CD4-positive, alpha-beta T cell treated with Interleukin-15 for 1 hour (primary cell): ENCODE measurements at regions not wholly inside any gene's neighbourhood (a gene's known extent, or its start where the extent isn't known, plus 50 kb on each side); places are given as distances from the start of the nearest gene placed in this dataset.

ENCODE experiments used
- DNase-seq: peaks from one replicate; pipeline ENCODE4 v3.0.0-alpha.2; 2020

DNA sequence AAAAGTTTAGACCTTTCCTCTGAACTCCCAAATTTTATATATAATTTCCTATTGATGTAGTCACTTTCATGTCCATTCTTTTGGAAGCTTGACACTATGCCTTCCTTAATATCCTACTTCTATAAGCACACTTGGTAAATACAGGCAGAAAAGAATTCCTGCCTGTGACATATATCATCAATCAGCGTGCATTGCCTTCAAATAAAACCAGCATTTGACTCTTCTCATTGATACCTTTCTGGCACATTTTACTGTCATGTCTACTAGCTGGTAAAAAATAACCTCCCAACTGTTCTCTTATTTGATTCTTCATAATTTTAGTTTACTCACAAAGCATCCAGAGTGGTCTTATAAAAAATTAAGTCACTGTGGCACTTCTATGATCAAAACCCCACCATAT, 693.5 kb downstream of the CBLN2 start:
- no peak for DNase-seq

DNA sequence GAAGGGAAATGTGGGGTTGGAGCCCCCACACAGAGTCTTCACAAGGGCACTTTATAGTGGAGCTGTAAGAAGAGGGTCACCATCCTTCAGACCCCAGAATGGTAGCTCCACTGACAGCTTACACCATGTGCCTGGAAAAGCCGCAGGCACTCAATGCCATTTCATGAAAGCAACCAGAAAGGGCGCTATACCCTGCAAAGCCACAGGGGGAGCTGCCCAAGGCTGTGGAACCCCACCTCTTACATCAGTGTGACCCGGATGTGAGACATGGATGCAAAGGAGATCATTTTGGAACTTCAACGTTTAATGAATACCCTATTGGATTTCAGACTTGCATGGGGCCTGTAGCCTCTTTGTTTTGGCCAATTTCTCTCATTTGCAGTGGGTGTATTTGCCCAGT, 694.7 kb downstream of the CBLN2 start:
- DNase-seq = no peak

DNA sequence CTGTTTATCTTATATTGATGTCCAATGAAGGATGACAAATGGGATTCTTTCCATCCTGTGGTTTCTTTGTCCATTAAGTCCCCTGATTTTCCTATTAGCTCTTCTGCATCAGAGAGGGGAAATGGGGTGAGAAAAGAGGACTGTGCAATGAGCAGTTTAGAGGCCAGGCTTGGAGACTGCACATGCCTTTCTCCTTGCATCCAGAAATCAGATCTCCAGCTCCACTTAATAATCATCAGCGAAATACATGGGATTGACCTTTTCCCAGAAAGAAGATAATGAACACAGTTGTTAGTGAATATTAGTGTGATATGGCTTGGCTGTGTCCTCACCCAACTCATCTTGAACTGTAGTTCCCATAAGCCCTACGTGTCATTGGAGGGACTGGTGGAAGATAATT, 697.4 kb downstream of the CBLN2 start:
- DNase-seq = no peak

DNA sequence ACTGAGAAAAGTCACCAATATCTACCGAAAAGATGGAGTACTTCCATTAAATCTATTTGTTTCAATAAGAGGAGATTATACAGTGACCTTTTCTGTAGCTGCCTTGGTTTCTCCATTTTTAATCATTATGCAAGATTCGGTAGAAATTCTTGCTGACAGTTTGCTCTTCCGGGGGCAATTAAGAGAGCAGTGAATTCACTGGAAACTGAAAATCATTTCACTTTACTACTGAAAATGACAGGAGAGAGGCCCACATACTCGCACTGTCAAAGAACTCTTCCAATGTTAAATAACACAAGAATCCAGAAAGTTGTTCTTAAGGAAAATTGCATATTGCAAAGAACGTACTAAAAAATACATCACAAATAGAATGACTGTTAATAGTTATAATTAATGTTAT, 699.3 kb downstream of the CBLN2 start:
- DNase-seq = no peak

DNA sequence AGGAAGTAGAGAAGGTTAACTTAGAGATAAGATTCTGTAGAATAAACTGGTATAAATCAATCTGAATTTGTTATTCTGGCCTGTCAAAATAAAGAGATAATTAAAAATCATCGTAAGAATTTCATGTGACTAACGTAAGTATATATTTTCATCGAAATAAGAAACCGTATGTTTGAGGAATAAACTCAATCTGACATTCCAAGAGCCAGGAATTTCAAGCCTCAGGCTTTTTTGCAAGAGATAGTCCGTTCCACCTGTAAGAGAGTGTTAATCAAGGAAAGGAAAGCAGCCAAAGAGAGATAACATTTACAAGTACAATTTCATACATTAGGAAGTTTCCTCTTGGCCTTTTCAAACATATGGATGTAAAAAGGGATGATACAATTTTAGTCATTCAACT, 701.5 kb downstream of the CBLN2 start:
- DNase-seq = no peak

DNA sequence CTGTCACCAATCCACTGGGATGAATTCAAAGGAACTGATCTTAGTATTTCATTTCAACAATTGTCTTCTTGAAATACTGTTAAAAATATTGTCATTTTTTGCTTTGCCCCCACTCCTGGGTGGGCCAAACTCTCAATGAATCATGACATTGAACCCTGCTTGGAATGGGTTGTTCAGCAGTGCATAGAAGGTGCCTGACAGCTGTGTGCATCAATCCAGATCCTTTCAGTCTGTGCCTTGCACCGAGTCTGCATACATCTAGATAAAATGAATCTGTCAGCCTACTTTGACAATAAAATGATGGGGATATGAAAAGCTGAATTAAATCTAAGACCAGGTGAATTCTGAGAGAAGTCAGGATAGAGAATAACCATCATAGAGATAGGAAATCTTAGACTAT, 706.6 kb downstream of the CBLN2 start:
- DNase-seq = no peak

- no peak for DNase-seq
Observed at GRCh38 chr18:71832946-71833617, 711.1 kb downstream of the CBLN2 start.

- DNase-seq = no peak
Observed at GRCh38 chr18:71831039-71831438, 713.1 kb downstream of the CBLN2 start.

DNA sequence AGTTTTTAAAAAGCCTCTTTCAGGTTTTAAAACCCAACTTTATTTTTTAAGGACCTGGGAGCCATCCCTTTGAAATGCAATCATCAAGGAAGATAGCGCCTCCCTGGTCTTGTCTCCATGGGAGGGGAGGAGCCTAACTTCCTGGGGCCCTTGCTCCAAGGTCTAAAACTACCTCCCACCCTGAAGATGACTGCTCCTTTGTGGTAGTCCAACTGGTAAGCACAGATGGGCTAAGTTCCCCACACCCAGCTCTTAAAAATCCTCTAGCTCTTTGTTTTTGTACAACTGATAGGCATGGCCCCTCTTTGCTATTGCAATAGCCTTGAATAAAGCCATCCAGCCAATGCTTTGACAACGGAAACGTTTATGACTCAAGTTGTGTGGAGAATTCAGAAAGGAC, 716.8 kb downstream of the CBLN2 start:
- DNase-seq = no peak

- no peak for DNase-seq
Observed at GRCh38 chr18:71815305-71815704, 728.8 kb downstream of the CBLN2 start.

DNA sequence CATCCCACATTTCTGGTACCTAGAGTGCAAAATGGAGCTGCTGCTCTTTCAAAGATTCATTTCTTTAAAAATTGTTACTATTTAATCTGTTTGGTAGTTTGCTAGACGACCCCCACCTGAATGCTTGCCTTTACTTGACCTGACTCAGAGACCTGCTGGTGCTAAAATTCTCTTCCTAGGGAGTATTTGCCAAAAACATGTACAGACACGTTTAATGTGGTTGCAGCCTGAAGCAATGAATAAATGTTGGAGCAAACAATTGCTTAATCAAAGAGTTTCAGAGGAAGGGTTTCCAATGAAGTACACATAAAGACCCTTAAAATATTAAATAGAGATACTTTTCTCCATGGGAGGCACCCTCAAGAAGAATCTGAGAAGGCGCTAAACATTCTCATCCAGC, 734.4 kb downstream of the CBLN2 start:
- DNase-seq = no peak

DNA sequence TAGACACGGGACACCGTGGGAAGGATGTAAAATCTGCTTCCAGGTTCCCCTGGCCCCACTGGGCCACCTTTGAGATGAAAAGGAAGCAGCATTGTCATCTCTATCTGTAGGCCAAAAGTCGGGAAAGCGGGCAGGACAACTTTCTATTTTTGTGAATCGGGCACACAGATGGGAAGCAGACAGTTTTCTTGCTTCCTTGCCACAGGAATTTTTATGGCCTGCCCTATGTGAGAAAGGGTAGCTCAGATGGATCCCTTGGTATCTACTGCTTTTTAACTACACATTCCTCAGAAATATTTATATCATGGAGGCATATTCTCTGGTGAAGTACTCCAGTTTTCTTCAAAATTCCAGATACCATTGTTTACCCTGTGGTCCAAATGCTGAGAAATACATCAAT, 735.5 kb downstream of the CBLN2 start:
- DNase-seq = no peak

DNA sequence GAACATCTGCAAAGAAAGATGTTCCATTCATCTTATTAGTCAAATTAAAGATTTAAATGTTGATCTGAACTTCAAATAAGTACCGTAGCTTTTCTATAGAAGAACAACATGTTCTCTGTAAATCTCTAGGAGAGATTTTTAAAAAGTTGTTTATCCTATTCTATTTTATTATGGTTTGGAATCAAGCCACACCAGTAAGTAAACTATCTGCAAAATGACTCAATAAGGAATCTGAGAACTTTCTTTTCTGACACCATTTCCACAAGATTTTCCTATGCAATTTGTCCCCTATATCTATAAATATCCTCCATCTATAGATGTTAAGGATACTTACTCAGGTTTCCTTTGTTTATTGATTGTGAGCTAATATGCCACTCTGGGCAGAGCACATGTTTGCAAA, 736.6 kb downstream of the CBLN2 start:
- DNase-seq = no peak

DNA sequence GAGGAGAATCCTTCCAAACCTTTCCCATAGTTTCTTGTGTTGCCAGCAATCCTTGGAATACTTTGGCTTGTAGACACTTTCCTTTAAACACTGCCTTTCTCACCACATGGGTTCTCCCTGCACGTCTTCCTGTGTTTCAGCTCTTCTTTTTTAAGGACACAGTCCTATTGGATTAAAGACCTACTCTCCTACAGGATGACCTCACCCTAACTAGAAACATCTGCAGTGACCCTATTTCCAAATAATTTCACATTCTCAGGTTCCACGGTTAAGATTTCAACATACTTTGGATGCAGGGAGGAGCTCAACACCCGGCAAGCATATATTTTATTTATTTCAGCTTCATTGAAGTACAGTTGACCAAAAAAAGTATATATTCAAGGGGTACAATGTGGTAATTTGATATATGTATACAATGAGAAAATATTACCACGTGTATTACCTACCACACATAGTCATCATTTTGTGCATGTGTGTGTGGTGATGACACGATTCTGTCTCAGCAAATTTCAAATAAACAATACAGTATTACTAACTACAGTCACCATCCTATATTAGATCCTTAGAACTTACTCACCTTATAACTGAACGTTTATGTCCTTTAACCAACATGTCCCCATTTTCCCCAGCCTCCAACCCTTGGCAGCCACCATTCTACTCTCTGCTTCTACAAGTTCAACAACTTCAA, 745.0 kb downstream of the CBLN2 start:
- DNase-seq = no peak

DNA sequence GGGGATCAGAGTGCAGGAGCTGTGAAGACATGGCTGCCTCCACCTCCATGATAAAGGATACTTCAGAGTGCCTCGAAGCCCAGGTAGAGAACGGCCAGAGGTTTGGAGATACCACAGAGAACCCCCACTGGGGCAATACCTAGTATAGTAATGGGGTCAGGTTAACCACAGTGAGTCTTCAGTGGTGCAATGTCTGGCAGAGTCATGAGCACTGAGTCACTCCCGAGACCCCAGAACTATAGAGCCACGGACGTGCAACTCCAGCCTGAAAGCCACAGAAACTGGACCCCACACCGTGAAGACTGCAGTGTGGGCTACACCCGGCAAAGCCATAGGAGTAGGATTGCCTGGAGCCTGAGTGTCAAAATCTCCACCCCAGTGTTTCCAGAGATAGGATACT, 746.6 kb downstream of the CBLN2 start:
- DNase-seq = no peak

DNA sequence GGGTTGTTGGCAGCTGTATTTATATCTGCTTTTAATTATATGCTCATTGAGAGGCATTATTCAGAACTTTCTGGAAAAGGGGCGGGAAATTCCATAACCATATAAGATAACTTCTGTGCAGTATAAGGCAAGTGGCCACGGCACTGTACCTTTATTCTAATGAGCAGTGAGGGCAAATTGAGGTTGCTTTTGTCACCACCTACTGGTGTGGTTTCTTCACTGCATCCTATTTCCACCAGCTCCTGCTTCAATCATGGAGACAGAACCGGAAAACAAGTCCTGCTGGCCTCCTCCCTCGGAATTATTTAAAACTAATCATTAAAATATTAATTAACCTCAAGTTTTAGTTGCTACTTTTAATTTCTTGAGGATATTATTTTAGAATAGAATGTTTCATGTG, 759.4 kb downstream of the CBLN2 start:
- DNase-seq = no peak

- DNase-seq = no peak
Observed at GRCh38 chr18:71760541-71760940, 783.6 kb downstream of the CBLN2 start.

- DNase-seq = no peak
Observed at GRCh38 chr18:71754246-71754645, 789.9 kb downstream of the CBLN2 start.

DNA sequence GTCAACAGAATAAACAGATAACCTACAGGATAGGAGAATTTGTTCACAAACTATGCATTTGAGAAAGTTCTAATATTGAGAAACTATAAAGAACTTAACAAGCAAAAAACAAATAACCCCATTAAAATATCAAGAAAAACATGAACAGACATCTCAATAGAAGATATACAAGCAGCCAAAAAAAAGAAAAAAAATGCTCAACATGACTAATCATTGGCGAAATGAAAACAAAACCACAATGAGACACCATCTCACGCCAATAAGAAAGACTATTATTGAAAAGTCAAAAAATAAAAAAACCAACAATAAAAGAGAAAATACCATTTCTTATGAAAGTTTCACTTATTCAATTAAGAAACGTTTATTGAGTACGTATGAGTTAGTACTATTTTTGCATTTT, 800.5 kb downstream of the CBLN2 start:
- no peak for DNase-seq

DNA sequence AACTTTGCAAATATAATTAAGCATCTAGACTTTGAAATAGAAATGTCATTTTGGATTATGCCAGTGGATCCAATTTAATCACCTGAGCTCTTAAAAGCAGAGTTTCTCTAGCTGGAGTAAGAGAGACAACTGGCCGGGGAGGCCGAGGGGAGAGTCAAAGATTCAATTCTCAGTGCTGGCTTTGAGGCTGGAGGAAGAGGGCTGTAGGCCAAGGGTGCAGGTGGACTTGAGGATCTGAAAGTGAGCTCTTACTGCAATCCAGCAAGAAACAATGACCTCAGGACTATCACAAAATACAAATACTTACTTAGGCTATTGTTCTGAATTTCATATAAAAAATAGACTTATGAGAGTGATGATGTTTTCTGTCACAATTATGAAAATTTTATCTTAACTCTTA, 814.5 kb downstream of the CBLN2 start:
- no peak for DNase-seq

DNA sequence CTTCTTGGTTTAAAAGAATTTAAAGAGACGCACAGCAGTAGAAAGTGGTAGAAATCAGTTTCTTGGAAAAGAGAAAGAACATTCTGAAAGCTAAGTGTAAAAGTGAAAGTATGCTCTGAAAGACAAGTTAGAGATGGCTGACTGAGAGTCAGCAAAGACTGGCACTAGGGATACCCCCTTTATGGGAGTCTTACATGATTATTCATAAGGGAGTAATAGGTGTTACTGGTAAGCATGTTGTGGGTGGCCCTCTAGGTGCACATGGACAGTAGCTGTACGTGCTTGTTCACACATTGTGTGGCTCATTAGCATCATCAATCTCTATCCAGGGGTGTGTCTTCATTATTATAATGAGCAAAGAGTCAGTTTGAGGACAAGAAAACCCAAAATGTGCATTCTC, 816.2 kb downstream of the CBLN2 start:
- DNase-seq = no peak

- no peak for DNase-seq
Observed at GRCh38 chr18:71725256-71725655, 818.9 kb downstream of the CBLN2 start.

DNA sequence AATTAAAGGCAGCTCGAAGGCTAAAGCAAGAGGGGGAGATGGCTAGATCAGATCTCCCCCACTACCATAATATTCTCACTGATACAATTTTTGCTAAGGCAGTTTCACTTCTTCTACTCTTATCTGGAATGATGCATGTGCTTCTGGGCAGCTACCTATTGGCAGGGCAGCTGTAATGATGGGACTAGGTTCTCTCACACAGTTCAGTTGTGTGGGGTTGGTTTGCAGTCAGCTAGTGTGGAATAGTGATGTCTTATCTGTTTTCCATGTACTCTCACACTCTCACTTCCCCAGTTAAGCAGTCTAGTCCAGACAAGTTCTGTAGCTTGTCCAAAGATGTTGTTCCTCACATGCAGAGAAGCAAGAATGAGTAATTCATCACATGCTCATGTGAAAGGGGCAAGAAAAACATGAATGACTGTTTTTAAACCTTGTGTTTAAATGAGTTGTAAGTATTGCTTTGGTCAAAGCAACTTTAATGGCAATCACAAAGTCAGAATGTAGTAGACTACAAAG, 836.1 kb downstream of the CBLN2 start:
- no peak for DNase-seq

DNA sequence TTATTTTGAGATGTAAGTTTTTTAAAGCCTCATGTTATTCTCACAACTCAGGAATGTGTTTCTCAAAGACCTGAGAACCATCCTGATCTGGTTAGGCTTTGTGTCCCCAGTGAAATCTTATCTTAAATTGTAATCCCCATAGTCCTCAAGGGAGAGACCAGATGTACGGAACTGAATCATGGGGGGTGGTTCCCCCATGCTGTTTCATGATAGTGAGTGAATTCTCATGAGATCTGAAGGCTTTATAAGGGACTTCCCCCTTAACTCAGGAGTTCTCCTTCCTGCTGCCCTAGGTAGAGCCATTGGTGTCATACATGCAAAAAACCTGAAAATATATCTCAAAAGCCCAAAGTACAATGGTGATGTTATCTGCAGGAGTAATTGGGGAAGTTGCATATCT, 836.7 kb downstream of the CBLN2 start:
- no peak for DNase-seq
